ENCODE measurements at regions not wholly inside any gene's neighbourhood (a gene's known extent, or its start where the extent isn't known, plus 50 kb on each side); places are given as distances from the start of the nearest gene placed in this dataset.

DNA sequence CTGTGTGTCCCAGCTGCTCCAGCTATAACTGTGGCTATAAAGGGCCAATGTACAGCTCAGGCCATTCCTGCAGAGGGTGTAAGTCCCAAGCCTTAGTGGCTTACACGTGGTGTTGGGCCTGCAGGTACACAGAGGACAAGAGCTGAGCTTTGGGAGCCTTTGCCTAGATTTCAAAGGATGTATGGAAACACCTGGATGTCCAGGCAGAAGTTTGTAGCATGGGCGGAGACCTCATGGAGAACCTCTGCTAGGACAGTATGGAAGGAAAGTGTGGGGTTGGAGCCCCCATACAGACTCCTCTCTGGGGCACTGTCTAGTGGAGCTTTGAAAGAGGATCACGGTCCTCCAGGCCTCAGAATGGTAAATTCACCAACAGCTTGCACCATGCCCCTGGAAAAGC lies 113.9 kb downstream of the RGS21 start:
- TF ChIP-seq POLR2A (IDR thresholded peaks at IDR 0.05; ENCODE audit: low read length): no peak
- no peak for TF ChIP-seq GATA1 (IDR thresholded peaks at IDR 0.05; ENCODE audit: low read depth, low read length)
